GM12878 (cell line): ENCODE measurements at regions not wholly inside any gene's neighbourhood (a gene's known extent, or its start where the extent isn't known, plus 50 kb on each side); places are given as distances from the start of the nearest gene placed in this dataset.

Source experiments
- ATAC-seq: fragments of 200-7000 bp; cut with Tn5 transposase; 3 replicates; pipeline ENCODE4 v1.9.1; 2020; ENCODE audit warnings: mild to moderate bottlenecking, moderate library complexity
- BruUV-seq: library from RNA; stranded (reverse); fragments of 400-500 nt; replicated peaks from 2 replicates; lab custom pipeline; 2021; lab: Mats Ljungman, UMichigan
- CTCF ChIA-PET: fragments of 300-600 bp; sonication (Branson Sonifier 250); formaldehyde crosslinking; extraction: SDS; loops from one replicate; lab custom pipeline; 2021; ENCODE audit warnings: inconsistent platforms; lab: Yijun Ruan, JAX
- POLR2A ChIA-PET: fragments of 350-600 bp; formaldehyde crosslinking; extraction: SDS; loops from one replicate; lab custom pipeline; 2021; ENCODE audit warnings: inconsistent platforms; lab: Charles Lee
- RAD21 ChIA-PET: fragments of 300-600 bp; sonication (Branson Sonifier 250); formaldehyde crosslinking; loops from one replicate; lab custom pipeline; 2023; ENCODE audit warnings: antibody characterized with exemption; ENCODE audit not compliant: unreplicated experiment; lab: Charles Lee
- SMC1A ChIA-PET: fragments of 300-600 bp; sonication (Branson Sonifier 250); formaldehyde crosslinking; loops from one replicate; lab custom pipeline; 2023; ENCODE audit not compliant: unreplicated experiment, uncharacterized antibody; lab: Charles Lee
- DNase-seq: peaks from one replicate; pipeline ENCODE4 v3.0.0-alpha.2; 2011; ENCODE audit warnings: low read depth, low spot score
- FAIRE-seq: peaks from 3 replicates; lab custom pipeline; 2011; peaks lifted over from hg19 to GRCh38; lab: Jason Lieb, UNC
- H2AFZ ChIP-seq: 2 replicates; pipeline ENCODE4 v1.6.0; 2011; ENCODE audit warnings: low read depth, low read length, control low read depth; ENCODE audit not compliant: control insufficient read depth
- H3K27ac ChIP-seq: 2 replicates; pipeline ENCODE4 v1.5.1; 2011; ENCODE audit warnings: control low read depth; ENCODE audit not compliant: control insufficient read depth, insufficient read depth
- H3K27me3 ChIP-seq, 2 experiments: replicated peaks in 1 of 2; 2 replicates each; pipeline versions ENCODE4 v1.6.0 to v1.6.1; 2011; ENCODE audit warnings: low read length in 1 of 2; ENCODE audit not compliant: control insufficient read depth in 2 of 2, insufficient read depth in 2 of 2
- H3K36me3 ChIP-seq, 2 experiments: 2 replicates each; pipeline ENCODE4 v1.5.1; 2011; ENCODE audit warnings: low read length in 1 of 2; ENCODE audit not compliant: control insufficient read depth in 2 of 2, insufficient read depth in 2 of 2
- H3K4me1 ChIP-seq: 2 replicates; pipeline ENCODE4 v1.6.1; 2011; ENCODE audit warnings: mild to moderate bottlenecking, low read length, moderate library complexity, mixed read lengths; ENCODE audit not compliant: control insufficient read depth, insufficient read depth
- H3K4me2 ChIP-seq: 2 replicates; pipeline ENCODE4 v1.6.0; 2011; ENCODE audit warnings: control low read depth; ENCODE audit not compliant: control insufficient read depth, insufficient read depth
- H3K4me3 ChIP-seq: fragments of 200-600 bp; sonication (generic); 2 replicates; pipeline ENCODE4 v1.5.1; 2016
- H3K79me2 ChIP-seq: 2 replicates; pipeline ENCODE4 v1.6.0; 2011; ENCODE audit warnings: low read length; ENCODE audit not compliant: control insufficient read depth, insufficient read depth
- H3K9ac ChIP-seq: 2 replicates; pipeline ENCODE4 v1.8.0; 2011; ENCODE audit warnings: low read length, control low read depth, mixed read lengths; ENCODE audit not compliant: control insufficient read depth, insufficient read depth
- H3K9me3 ChIP-seq: replicated peaks from 3 replicates; pipeline ENCODE4 v1.5.1; 2011; ENCODE audit warnings: mild to moderate bottlenecking, low read length; ENCODE audit not compliant: control insufficient read depth, insufficient read depth
- H4K20me1 ChIP-seq: 2 replicates; pipeline ENCODE4 v1.6.0; 2011; ENCODE audit not compliant: control insufficient read depth, insufficient read depth
- ATF2 ChIP-seq: IDR thresholded peaks from 2 replicates; pipeline ENCODE4 v1.6.1; 2012; ENCODE audit warnings: low read length, inconsistent platforms
- DPF2 ChIP-seq: fragments of 450-650 bp; IDR thresholded peaks from 2 replicates; pipeline ENCODE4 v1.6.1; 2017; ENCODE audit warnings: mild to moderate bottlenecking
- EZH2 ChIP-seq: IDR thresholded peaks from 2 replicates; pipeline ENCODE4 v1.6.1; 2012; ENCODE audit warnings: low read depth, mild to moderate bottlenecking, control low read depth, inconsistent platforms, low read length, borderline replicate concordance; ENCODE audit not compliant: control insufficient read depth
- MTA2 ChIP-seq: fragments of 450-650 bp; IDR thresholded peaks from 2 replicates; pipeline ENCODE4 v1.6.1; 2016; ENCODE audit warnings: low read depth, mild to moderate bottlenecking, moderate library complexity
- MYB ChIP-seq: fragments of 150-350 bp; IDR thresholded peaks from 2 replicates; pipeline ENCODE4 v1.6.1; 2014; ENCODE audit warnings: mild to moderate bottlenecking, low read depth, low read length, borderline replicate concordance
- NR2C1 ChIP-seq: fragments of 450-650 bp; IDR thresholded peaks from 2 replicates; pipeline ENCODE4 v1.6.1; 2017; ENCODE audit warnings: antibody characterized with exemption, mild to moderate bottlenecking, moderate library complexity
- POLR2A ChIP-seq: IDR thresholded peaks from 2 replicates; pipeline ENCODE4 v1.6.1; 2011; ENCODE audit warnings: low read depth, mild to moderate bottlenecking, low read length
- SIX5 ChIP-seq: IDR thresholded peaks from 2 replicates; pipeline ENCODE4 v1.6.1; 2011; ENCODE audit warnings: mild to moderate bottlenecking, low read depth, low read length, moderate library complexity; ENCODE audit not compliant: severe bottlenecking
- STAT3 ChIP-seq: IDR thresholded peaks from 2 replicates; pipeline ENCODE4 v1.6.1; 2011; ENCODE audit warnings: low read depth, low read length, improper control_type of control experiment
- YY1 ChIP-seq: IDR thresholded peaks from 2 replicates; pipeline ENCODE4 v1.6.1; 2011; ENCODE audit warnings: low read depth, mild to moderate bottlenecking, low read length
- WGBS: methylation state at CpG from one replicate; pipeline ENCODE4 v1.1.6; 2016; ENCODE audit warnings: low lambda C conversion rate; ENCODE audit not compliant: insufficient replicate concordance, insufficient coverage; ENCODE audit errors: missing lambda C conversion rate; 5-methylcytosine and 5-hydroxymethylcytosine counted together
- in situ Hi-C: fragments of 300-500 bp; cut with MboI; formaldehyde crosslinking; loops from 9 replicates; pipeline ENCODE4 v1.14.3; 2018; ENCODE audit warnings: mixed read lengths
- intact Hi-C: fragments of 100-400 bp; cut with micrococcal nuclease; formaldehyde crosslinking; loops from one replicate; pipeline ENCODE4 v1.14.2; 2022; ENCODE audit not compliant: unreplicated experiment

GRCh38 chr1:36608272-36608671, 125.6 kb upstream of the CSF3R start:
- TF ChIP-seq POLR2A: no peak
- TF ChIP-seq SIX5: no peak
- TF ChIP-seq DPF2: no peak
- TF ChIP-seq YY1: no peak
- TF ChIP-seq MTA2: no peak
- no peak for TF ChIP-seq MYB
- TF ChIP-seq EZH2: no peak
- no peak for TF ChIP-seq NR2C1
- no peak for TF ChIP-seq STAT3
- no peak for TF ChIP-seq ATF2
- TF ChIP-seq, all 136 proteins: peak for 0
- no peak overlapping the region for H3K27ac ChIP-seq
- no TSS peak for BruUV-seq
- H2AFZ ChIP-seq: no peak overlapping the region
- ChIA-PET RAD21 (no interaction called here), POLR2A (interaction anchor here (0.5 kb wide), 1 partner anchor 157 kb away, joined by 3 read pairs; no protein-coding TSS in a partner anchor), CTCF (interaction anchor here (0.7 to 2.3 kb wide), 4 partner anchors 16 to 92 kb away, joined by 3 to 8 read pairs (median 4); no protein-coding TSS in a partner anchor), SMC1A (no interaction called here)
- no peak for DNase-seq
- no peak for ATAC-seq
- H3K36me3 ChIP-seq: no peaks in the 10 kb centered on the region
- in situ Hi-C loops: no loop called here
- WGBS: 0% methylated on average over 1 of the region's 1 CpG
- H3K9me3 ChIP-seq: no peaks in the 10 kb centered on the region
- no peaks in the 10 kb centered on the region for H3K79me2 ChIP-seq
- H4K20me1 ChIP-seq: no peaks in the 10 kb centered on the region
- no peak overlapping the region for H3K4me2 ChIP-seq
- H3K4me1 ChIP-seq: no peaks in the 10 kb centered on the region
- no peak overlapping the region for H3K4me3 ChIP-seq
- intact Hi-C loops: loop anchor here (5.0 kb wide), 1 partner anchor 94 kb away; no protein-coding TSS in a partner anchor
- no peaks in the 10 kb centered on the region; a peak in 2 of 4 replicates for H3K27me3 ChIP-seq
- H3K9ac ChIP-seq: no peak overlapping the region
- no peak for FAIRE-seq
